K562 (cell line): ENCODE measurements at regions not wholly inside any gene's neighbourhood (a gene's known extent, or its start where the extent isn't known, plus 50 kb on each side); places are given as distances from the start of the nearest gene placed in this dataset.

ENCODE experiments used
- CEBPB ChIP-seq: fragments of 450-650 bp; IDR thresholded peaks from 2 replicates; pipeline ENCODE4 v1.6.1; 2016; ENCODE audit warnings: missing genetic modification characterization, missing compliant biosample characterization
- DDX20 ChIP-seq: fragments of 450-650 bp; IDR thresholded peaks from 2 replicates; pipeline ENCODE4 v1.6.1; 2016; ENCODE audit warnings: missing genetic modification characterization, low read depth, mild to moderate bottlenecking, missing compliant biosample characterization, moderate library complexity
- FUS ChIP-seq: fragments of 200-400 bp; formaldehyde crosslinking; optimal IDR thresholded peaks from 2 replicates; pipeline ENCODE3; 2017; ENCODE audit warnings: low read depth, low read length
- LCOR ChIP-seq: sonication (generic); formaldehyde crosslinking; IDR thresholded peaks from 2 replicates; pipeline ENCODE4 v1.8.0; 2022; ENCODE audit warnings: mild to moderate bottlenecking, missing genetic modification reagents
- MYNN ChIP-seq, 2 experiments: sonication (generic); formaldehyde crosslinking in 1 of 2; IDR thresholded peaks; 2 replicates each; pipeline versions ENCODE4 v1.5.0 to v1.6.1; 2016 to 2020; ENCODE audit warnings: antibody characterized with exemption in 1 of 2, missing genetic modification reagents in 1 of 2
- POU5F1 ChIP-seq: fragments of 150-350 bp; IDR thresholded peaks from 2 replicates; pipeline ENCODE4 v1.6.1; 2014; ENCODE audit warnings: borderline replicate concordance, low read length, low read depth, mild to moderate bottlenecking; ENCODE audit not compliant: partially characterized antibody
- SETDB1 ChIP-seq: IDR thresholded peaks from one replicate; pipeline ENCODE4 v1.6.1; 2012; ENCODE audit warnings: low read length, control low read depth, inconsistent platforms
- TF ChIP-seq, protein P1 (sequence below): sonication (generic); formaldehyde crosslinking; IDR thresholded peaks from 2 replicates; pipeline ENCODE4 v1.8.0; 2023; ENCODE audit warnings: mild to moderate bottlenecking, missing genetic modification reagents
- TF ChIP-seq, protein P2 (sequence below): fragments of 250-450 bp; sonication (Bioruptor Pico); IDR thresholded peaks from 2 replicates; pipeline ENCODE4 v1.8.0; 2022; ENCODE audit warnings: moderate library complexity, mild to moderate bottlenecking, inconsistent platforms

DNA sequence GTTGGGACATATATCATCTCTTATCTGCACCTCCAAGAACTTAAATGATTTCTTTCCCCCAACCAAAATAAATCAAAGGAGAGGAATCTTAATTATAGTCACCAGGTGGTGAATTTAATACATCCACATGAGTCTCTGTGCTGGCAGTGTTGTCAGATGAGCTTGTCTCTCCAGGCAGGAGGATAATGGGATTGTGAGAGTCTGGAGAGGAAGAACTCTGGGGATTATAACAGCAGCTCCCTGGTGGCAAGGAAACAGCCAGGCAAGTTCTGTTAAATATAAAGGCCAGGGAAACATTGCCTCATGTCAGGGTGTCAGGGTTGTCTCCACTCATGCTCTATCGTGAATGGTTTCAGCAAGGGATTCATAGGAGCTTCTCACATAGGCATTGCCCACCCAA lies 80.8 kb downstream of the TLR4 start (continued):
- TF ChIP-seq, protein P1, sequence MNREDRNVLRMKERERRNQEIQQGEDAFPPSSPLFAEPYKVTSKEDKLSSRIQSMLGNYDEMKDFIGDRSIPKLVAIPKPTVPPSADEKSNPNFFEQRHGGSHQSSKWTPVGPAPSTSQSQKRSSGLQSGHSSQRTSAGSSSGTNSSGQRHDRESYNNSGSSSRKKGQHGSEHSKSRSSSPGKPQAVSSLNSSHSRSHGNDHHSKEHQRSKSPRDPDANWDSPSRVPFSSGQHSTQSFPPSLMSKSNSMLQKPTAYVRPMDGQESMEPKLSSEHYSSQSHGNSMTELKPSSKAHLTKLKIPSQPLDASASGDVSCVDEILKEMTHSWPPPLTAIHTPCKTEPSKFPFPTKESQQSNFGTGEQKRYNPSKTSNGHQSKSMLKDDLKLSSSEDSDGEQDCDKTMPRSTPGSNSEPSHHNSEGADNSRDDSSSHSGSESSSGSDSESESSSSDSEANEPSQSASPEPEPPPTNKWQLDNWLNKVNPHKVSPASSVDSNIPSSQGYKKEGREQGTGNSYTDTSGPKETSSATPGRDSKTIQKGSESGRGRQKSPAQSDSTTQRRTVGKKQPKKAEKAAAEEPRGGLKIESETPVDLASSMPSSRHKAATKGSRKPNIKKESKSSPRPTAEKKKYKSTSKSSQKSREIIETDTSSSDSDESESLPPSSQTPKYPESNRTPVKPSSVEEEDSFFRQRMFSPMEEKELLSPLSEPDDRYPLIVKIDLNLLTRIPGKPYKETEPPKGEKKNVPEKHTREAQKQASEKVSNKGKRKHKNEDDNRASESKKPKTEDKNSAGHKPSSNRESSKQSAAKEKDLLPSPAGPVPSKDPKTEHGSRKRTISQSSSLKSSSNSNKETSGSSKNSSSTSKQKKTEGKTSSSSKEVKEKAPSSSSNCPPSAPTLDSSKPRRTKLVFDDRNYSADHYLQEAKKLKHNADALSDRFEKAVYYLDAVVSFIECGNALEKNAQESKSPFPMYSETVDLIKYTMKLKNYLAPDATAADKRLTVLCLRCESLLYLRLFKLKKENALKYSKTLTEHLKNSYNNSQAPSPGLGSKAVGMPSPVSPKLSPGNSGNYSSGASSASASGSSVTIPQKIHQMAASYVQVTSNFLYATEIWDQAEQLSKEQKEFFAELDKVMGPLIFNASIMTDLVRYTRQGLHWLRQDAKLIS: no peak
- TF ChIP-seq CEBPB (tag) (no peak), SETDB1 (no peak), POU5F1 (no peak), LCOR (no peak), MYNN (IDR thresholded peaks at IDR 0.05) (no peak), MYNN (CRISPR knock-in tag; IDR thresholded peaks at IDR 0.05) (no peak), FUS (no peak), DDX20 (tag) (no peak)
- TF ChIP-seq, protein P2, sequence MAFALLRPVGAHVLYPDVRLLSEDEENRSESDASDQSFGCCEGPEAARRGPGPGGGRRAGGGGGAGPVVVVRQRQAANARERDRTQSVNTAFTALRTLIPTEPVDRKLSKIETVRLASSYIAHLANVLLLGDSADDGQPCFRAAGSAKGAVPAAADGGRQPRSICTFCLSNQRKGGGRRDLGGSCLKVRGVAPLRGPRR (CRISPR knock-in tag): no peak
